ENCODE measurements at regions not wholly inside any gene's neighbourhood (a gene's known extent, or its start where the extent isn't known, plus 50 kb on each side); places are given as distances from the start of the nearest gene placed in this dataset.

GRCh38 chr7:15015545-15016314 is 113.2 kb upstream of the DGKB start:
- TF ChIP-seq CTCF (IDR thresholded peaks at IDR 0.05 in 4 of 5, conservative IDR thresholded peaks at IDR 0.05 in 1 of 5) (peak; percentile 49 to 67 (median 65)), POLR2A (IDR thresholded peaks at IDR 0.05) (no peak)
- Histone ChIP-seq H3K36me3 (no peaks in the 10 kb centered on the region), H3K27ac (peak overlapping the region; percentile 32 to 75 (median 60)), H3K27me3 (no peaks in the 10 kb centered on the region), H3K4me3 (peak overlapping the region; percentile 23 to 43 (median 37)), H3K4me1 (peaks cover 10 to 19% of the 10 kb centered on the region in 2 donors), H3K9me3 (no peaks in the 10 kb centered on the region)
- peak; percentile 29 to 30 for DNase-seq
- intact Hi-C loops (cut with DNase I; ENCODE audit: low total_unique reads) = loop anchor here (1.0 kb wide), 1 partner anchor 298 kb away; no protein-coding TSS in a partner anchor
- in situ Hi-C loops (cut with MboI; ENCODE audit: low sequenced_read_pairs in 4 of 4) = loop anchor here (5.0 to 10.0 kb wide), 3 partner anchors 293 to 301 kb away; no protein-coding TSS in a partner anchor
- ATAC-seq = peak; percentile 96 to 97

GRCh38 chr7:15012135-15012534 is 109.6 kb upstream of the DGKB start:
- Histone ChIP-seq H3K4me1 (peaks cover 10 to 19% of the 10 kb centered on the region in 2 donors), H3K27me3 (no peaks in the 10 kb centered on the region), H3K9me3 (no peaks in the 10 kb centered on the region), H3K4me3 (no peak overlapping the region), H3K36me3 (no peaks in the 10 kb centered on the region), H3K27ac (peak overlapping the region in 2 of 4 donors; percentile 1 to 7)
- TF ChIP-seq CTCF (IDR thresholded peaks at IDR 0.05 in 4 of 5, conservative IDR thresholded peaks at IDR 0.05 in 1 of 5) = no peak
- no peak for TF ChIP-seq POLR2A (IDR thresholded peaks at IDR 0.05)
- in situ Hi-C loops (cut with MboI; ENCODE audit: low sequenced_read_pairs in 4 of 4) (loop anchor here in 1 of 4 donors (10.0 kb wide), 1 partner anchor 297 kb away; no protein-coding TSS in a partner anchor), intact Hi-C loops (cut with DNase I; ENCODE audit: low total_unique reads) (no loop called here)
- ATAC-seq (no peak), DNase-seq (no peak)

- Histone ChIP-seq H3K27me3 (no peaks in the 10 kb centered on the region), H3K27ac (no peak overlapping the region), H3K36me3 (no peaks in the 10 kb centered on the region), H3K4me3 (no peak overlapping the region), H3K9me3 (no peaks in the 10 kb centered on the region), H3K4me1 (peaks cover 10 to 19% of the 10 kb centered on the region in 2 donors)
- DNase-seq (no peak), ATAC-seq (no peak)
- intact Hi-C loops (cut with DNase I; ENCODE audit: low total_unique reads) = no loop called here
- in situ Hi-C loops (cut with MboI; ENCODE audit: low sequenced_read_pairs in 4 of 4) = loop anchor here in 1 of 4 donors (10.0 kb wide), 1 partner anchor 296 kb away; no protein-coding TSS in a partner anchor
- TF ChIP-seq POLR2A (IDR thresholded peaks at IDR 0.05) = no peak
- TF ChIP-seq CTCF (IDR thresholded peaks at IDR 0.05 in 4 of 5, conservative IDR thresholded peaks at IDR 0.05 in 1 of 5) = no peak
Measured at GRCh38 chr7:15011289-15011688, 108.7 kb upstream of the DGKB start.

- intact Hi-C loops (cut with DNase I; ENCODE audit: low total_unique reads) (no loop called here), in situ Hi-C loops (cut with MboI; ENCODE audit: low sequenced_read_pairs in 4 of 4) (no loop called here)
Measured at GRCh38 chr7:15007507-15007906, 105.0 kb upstream of the DGKB start.

More at GRCh38 chr7:15007507-15007906, 105.0 kb upstream of the DGKB start:
- Histone ChIP-seq H3K27me3 (no peaks in the 10 kb centered on the region), H3K9me3 (no peaks in the 10 kb centered on the region), H3K4me1 (peaks cover 0 to 6% of the 10 kb centered on the region in 2 donors), H3K27ac (no peak overlapping the region), H3K36me3 (no peaks in the 10 kb centered on the region), H3K4me3 (no peak overlapping the region)
- DNase-seq (no peak), ATAC-seq (no peak)
- TF ChIP-seq POLR2A (IDR thresholded peaks at IDR 0.05) (no peak), CTCF (IDR thresholded peaks at IDR 0.05 in 4 of 5, conservative IDR thresholded peaks at IDR 0.05 in 1 of 5) (no peak)
